ENCODE measurements at regions not wholly inside any gene's neighbourhood (a gene's known extent, or its start where the extent isn't known, plus 50 kb on each side); places are given as distances from the start of the nearest gene placed in this dataset.
"Not testable (repeated sequence)": the region's sequence is repeated elsewhere in the genome, so short reads cannot be mapped to it uniquely, and the experiment has no call there.

DNA sequence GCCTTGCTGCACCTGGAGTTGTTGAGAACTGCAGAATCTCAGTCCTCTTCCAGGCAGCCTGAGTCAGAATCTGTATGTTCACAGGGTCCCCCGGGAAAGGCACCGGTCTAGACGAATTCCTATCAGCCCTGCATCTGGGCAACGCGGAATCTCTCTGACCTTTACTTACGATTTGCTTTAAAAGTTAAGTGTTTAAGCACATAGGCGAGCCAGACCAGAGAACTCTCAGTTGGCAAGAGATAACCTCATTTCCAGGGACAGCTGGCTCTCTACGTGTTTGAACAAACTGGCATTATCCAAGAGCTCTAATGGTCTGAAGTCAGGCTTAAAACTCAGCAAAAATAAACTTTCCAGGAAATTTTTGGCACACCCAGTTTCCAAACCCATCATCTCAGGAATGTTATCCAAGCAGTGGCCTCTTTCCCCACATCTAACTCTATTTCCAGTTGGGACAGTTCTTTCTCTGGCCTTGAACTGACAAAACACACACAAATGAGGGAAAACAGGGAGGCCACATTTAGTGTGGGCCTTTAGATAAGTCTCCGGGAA is 53.4 kb downstream of the HES1 start:
- no peak overlapping the region for H3K9ac ChIP-seq (ENCODE audit: low read length)
- H3K4me3 ChIP-seq (ENCODE audit: low read length) = no peak overlapping the region
- H3K4me1 ChIP-seq (ENCODE audit: control insufficient read depth, insufficient read depth, low read length) = peaks cover 7% of the 10 kb centered on the region
- no peaks in the 10 kb centered on the region for H3K36me3 ChIP-seq (ENCODE audit: control insufficient read depth, insufficient read depth, low read length, severe bottlenecking)
- DNase-seq (ENCODE audit: low read depth) = peak; percentile 10
- H3K27me3 ChIP-seq (replicated peaks; ENCODE audit: control insufficient read depth, insufficient read depth, low read length) = peaks cover 13% of the 10 kb centered on the region
- H3K9me3 ChIP-seq (ENCODE audit: control insufficient read depth, low read length) = no peaks in the 10 kb centered on the region

DNA sequence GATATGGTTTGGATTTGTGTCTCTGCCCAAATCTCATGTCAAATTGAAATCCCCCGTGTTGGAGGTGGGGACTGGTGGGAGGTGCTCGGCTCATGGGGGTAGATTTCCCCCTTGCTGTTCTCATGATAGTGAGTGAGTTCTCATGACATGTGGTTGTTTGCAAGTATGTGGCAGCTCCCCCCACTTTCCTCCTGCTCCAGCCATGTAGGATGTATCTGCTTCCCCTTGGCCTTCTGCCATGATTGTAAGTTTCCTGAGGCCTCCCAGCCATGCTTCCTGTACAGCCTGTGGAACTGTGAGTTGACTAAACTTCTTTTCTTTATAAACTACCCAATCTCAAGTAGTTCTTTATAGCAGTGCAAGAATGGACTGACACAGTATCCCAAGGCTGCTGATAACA is 55.9 kb downstream of the HES1 start:
- peaks cover 20% of the 10 kb centered on the region for H3K27me3 ChIP-seq (replicated peaks; ENCODE audit: control insufficient read depth, insufficient read depth, low read length)
- not testable (repeated sequence) for H3K9ac ChIP-seq (ENCODE audit: low read length); H3K36me3 ChIP-seq (ENCODE audit: control insufficient read depth, insufficient read depth, low read length, severe bottlenecking); H3K4me1 ChIP-seq (ENCODE audit: control insufficient read depth, insufficient read depth, low read length); H3K4me3 ChIP-seq (ENCODE audit: low read length); DNase-seq (ENCODE audit: low read depth); H3K9me3 ChIP-seq (ENCODE audit: control insufficient read depth, low read length)

GRCh38 chr3:194194051-194194756 is 58.3 kb downstream of the HES1 start:
- DNase-seq (ENCODE audit: low read depth) = no peak
- H3K27me3 ChIP-seq (replicated peaks; ENCODE audit: control insufficient read depth, insufficient read depth, low read length) = peaks cover 36% of the 10 kb centered on the region

DNA sequence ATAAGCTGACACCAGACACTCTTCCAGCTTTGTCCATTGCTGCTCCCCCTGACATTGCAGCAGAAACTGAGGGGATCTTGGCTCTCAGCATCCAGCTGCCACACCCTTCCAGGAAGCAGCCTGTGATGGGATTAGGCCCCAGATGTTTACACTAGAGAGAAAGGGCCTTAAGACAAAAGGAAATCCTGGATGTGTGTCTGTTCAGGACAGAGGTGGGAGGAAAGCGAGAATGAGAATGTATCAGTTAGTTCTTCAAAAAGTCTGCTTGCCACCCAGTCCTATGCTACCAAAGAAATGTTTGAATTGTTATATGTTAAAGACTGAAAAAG is 58.8 kb downstream of the HES1 start:
- Histone ChIP-seq H3K27me3 (replicated peaks; ENCODE audit: control insufficient read depth, insufficient read depth, low read length) (peaks cover 41% of the 10 kb centered on the region), H3K4me3 (ENCODE audit: low read length) (no peak overlapping the region), H3K36me3 (ENCODE audit: control insufficient read depth, insufficient read depth, low read length, severe bottlenecking) (no peaks in the 10 kb centered on the region), H3K4me1 (ENCODE audit: control insufficient read depth, insufficient read depth, low read length) (peaks cover under 1% of the 10 kb centered on the region), H3K9ac (ENCODE audit: low read length) (no peak overlapping the region), H3K9me3 (ENCODE audit: control insufficient read depth, low read length) (no peaks in the 10 kb centered on the region)
- DNase-seq (ENCODE audit: low read depth) = no peak

More at GRCh38 chr3:194194051-194194756, 58.3 kb downstream of the HES1 start:
- no peaks in the 10 kb centered on the region for H3K9me3 ChIP-seq (ENCODE audit: control insufficient read depth, low read length)
- H3K36me3 ChIP-seq (ENCODE audit: control insufficient read depth, insufficient read depth, low read length, severe bottlenecking) = no peaks in the 10 kb centered on the region
- H3K4me1 ChIP-seq (ENCODE audit: control insufficient read depth, insufficient read depth, low read length) = peaks cover 4% of the 10 kb centered on the region
- H3K9ac ChIP-seq (ENCODE audit: low read length) = no peak overlapping the region
- no peak overlapping the region for H3K4me3 ChIP-seq (ENCODE audit: low read length)

DNA sequence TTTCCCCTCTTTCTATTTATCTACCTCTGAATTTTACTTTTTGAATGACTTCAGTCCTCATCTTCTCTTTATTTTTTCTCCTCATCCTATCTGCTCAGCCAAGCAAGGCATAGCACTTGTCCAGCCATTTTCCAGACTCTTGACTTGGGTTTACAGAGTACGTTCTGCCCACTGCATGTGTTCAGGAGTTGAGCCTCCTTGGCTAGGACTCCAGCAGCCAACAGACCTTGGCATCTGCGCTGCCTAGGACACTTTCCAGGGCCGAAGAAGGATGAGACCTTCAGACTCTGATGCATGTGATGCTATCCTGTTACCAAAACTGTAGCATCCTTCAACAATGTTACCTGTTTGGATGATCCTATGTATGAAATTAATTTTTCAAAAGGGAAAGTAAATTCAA is 59.7 kb downstream of the HES1 start:
- Histone ChIP-seq H3K4me1 (ENCODE audit: control insufficient read depth, insufficient read depth, low read length) (no peaks in the 10 kb centered on the region), H3K4me3 (ENCODE audit: low read length) (no peak overlapping the region), H3K9ac (ENCODE audit: low read length) (no peak overlapping the region), H3K27me3 (replicated peaks; ENCODE audit: control insufficient read depth, insufficient read depth, low read length) (peaks cover 42% of the 10 kb centered on the region), H3K9me3 (ENCODE audit: control insufficient read depth, low read length) (no peaks in the 10 kb centered on the region), H3K36me3 (ENCODE audit: control insufficient read depth, insufficient read depth, low read length, severe bottlenecking) (no peaks in the 10 kb centered on the region)
- DNase-seq (ENCODE audit: low read depth) = no peak

DNA sequence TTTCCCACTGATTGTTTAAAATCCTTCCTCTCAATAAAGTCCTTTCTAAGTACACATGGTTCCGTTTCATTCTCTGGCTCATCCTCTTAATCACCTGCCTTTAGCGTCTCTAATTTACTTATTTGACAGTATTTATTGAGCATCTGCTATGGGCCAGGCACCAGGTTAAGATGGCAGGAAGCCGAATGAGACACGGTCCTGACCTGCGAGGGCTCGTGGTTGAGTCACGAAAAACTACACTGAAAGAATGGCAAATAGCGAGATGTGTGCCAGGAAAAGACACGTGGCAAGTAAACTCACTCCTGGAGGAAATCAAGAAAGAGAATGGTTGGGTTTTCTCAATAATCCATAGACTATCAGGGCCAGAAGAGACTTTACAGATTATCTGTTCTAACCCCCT is 60.9 kb downstream of the HES1 start:
- Histone ChIP-seq H3K27me3 (replicated peaks; ENCODE audit: control insufficient read depth, insufficient read depth, low read length) (peaks cover 42% of the 10 kb centered on the region), H3K9me3 (ENCODE audit: control insufficient read depth, low read length) (no peaks in the 10 kb centered on the region), H3K4me1 (ENCODE audit: control insufficient read depth, insufficient read depth, low read length) (no peaks in the 10 kb centered on the region), H3K4me3 (ENCODE audit: low read length) (no peak overlapping the region), H3K36me3 (ENCODE audit: control insufficient read depth, insufficient read depth, low read length, severe bottlenecking) (no peaks in the 10 kb centered on the region), H3K9ac (ENCODE audit: low read length) (no peak overlapping the region)
- DNase-seq (ENCODE audit: low read depth) = no peak

DNA sequence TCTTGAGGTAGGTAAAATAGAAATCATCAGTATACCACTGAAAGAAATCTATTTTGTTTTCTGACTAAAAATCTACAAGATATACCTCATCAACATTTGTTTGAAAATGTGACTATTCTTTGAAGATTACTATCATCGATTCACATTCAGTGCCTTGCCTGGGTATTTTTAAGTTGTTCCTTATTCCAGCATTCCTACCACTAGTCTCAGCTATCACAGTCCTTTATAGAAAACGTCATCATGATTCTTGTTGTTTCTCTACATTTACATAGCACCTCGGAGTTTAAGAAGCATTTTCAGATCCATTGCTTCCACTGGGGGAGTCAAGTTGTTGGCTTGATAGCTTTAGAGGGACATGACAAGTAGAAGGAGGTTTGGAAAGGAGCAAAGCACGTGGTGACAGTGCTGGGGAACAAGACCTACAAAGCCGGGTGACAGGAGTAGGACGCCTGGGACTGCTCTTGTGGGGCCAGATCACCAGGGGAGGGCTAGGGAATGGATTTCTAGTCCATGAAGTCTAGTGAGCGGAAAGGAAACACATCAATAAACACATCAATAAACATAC is 61.5 kb downstream of the HES1 start:
- peaks cover 42% of the 10 kb centered on the region for H3K27me3 ChIP-seq (replicated peaks; ENCODE audit: control insufficient read depth, insufficient read depth, low read length)
- H3K4me1 ChIP-seq (ENCODE audit: control insufficient read depth, insufficient read depth, low read length) = no peaks in the 10 kb centered on the region
- H3K9ac ChIP-seq (ENCODE audit: low read length) = no peak overlapping the region
- H3K4me3 ChIP-seq (ENCODE audit: low read length) = no peak overlapping the region
- H3K9me3 ChIP-seq (ENCODE audit: control insufficient read depth, low read length) = no peaks in the 10 kb centered on the region
- no peaks in the 10 kb centered on the region for H3K36me3 ChIP-seq (ENCODE audit: control insufficient read depth, insufficient read depth, low read length, severe bottlenecking)
- no peak for DNase-seq (ENCODE audit: low read depth)

DNA sequence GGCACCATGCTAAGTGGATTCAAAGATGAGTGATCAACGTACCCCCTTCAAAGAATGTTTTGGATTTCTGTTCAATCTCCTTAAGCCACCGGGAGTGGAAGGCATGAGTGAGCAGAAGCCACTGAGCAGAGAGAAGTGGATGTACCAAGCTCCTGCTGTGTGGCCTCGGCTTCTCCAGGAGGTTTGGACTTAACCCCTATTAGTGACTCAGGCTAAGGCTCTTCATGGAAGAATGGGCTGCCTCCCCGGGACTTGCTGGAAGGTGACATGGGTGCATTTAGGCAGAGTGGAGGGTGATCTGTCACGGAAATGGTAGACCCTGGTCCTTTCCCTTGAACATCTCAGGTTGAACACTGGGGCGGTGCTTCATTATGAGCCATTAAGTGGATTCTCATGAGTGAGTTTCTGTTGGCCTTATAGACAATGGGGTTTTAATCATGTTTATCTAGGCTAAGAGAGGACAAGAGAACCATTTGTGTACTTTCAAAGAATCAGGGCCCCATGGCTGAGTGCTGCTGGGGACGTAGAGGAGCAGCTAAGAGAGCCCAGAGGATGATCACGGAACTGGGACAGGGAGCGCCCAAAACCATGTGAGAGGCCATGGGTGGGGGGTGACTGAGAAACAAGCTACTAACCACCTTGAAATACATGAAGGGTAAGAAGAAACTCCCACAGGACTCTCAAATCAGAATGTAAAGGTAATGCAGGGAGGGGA is 62.2 kb downstream of the HES1 start:
- Histone ChIP-seq H3K9ac (ENCODE audit: low read length) (no peak overlapping the region), H3K4me3 (ENCODE audit: low read length) (no peak overlapping the region), H3K27me3 (replicated peaks; ENCODE audit: control insufficient read depth, insufficient read depth, low read length) (peaks cover 48% of the 10 kb centered on the region), H3K36me3 (ENCODE audit: control insufficient read depth, insufficient read depth, low read length, severe bottlenecking) (no peaks in the 10 kb centered on the region), H3K9me3 (ENCODE audit: control insufficient read depth, low read length) (no peaks in the 10 kb centered on the region), H3K4me1 (ENCODE audit: control insufficient read depth, insufficient read depth, low read length) (no peaks in the 10 kb centered on the region)
- no peak for DNase-seq (ENCODE audit: low read depth)

DNA sequence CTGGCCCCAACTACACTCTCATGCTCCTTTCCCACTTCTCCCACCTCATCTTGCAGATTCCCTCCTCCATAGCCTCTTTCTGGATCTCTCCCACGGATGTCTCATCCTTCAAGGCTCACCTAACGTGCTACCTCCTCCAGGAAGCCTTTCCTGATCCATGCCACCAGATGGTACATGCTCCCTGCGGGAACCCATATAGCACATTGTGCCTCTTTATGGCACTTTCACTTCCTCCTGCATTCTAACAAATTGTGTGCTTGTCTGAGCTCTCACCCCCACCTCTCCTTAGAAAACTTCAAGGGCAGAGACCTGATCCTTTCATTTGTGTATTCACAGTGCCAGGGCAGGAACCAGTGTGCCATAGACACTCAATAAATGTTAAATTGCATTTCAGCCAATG is 63.0 kb downstream of the HES1 start:
- no peaks in the 10 kb centered on the region for H3K36me3 ChIP-seq (ENCODE audit: control insufficient read depth, insufficient read depth, low read length, severe bottlenecking)
- no peaks in the 10 kb centered on the region for H3K4me1 ChIP-seq (ENCODE audit: control insufficient read depth, insufficient read depth, low read length)
- peaks cover 56% of the 10 kb centered on the region for H3K27me3 ChIP-seq (replicated peaks; ENCODE audit: control insufficient read depth, insufficient read depth, low read length)
- no peak overlapping the region for H3K9ac ChIP-seq (ENCODE audit: low read length)
- H3K9me3 ChIP-seq (ENCODE audit: control insufficient read depth, low read length) = no peaks in the 10 kb centered on the region
- no peak for DNase-seq (ENCODE audit: low read depth)
- H3K4me3 ChIP-seq (ENCODE audit: low read length) = no peak overlapping the region

- Histone ChIP-seq H3K4me3 (ENCODE audit: low read length) (no peak overlapping the region), H3K4me1 (ENCODE audit: control insufficient read depth, insufficient read depth, low read length) (no peaks in the 10 kb centered on the region), H3K27me3 (replicated peaks; ENCODE audit: control insufficient read depth, insufficient read depth, low read length) (peaks cover 55% of the 10 kb centered on the region), H3K9me3 (ENCODE audit: control insufficient read depth, low read length) (no peaks in the 10 kb centered on the region), H3K9ac (ENCODE audit: low read length) (no peak overlapping the region), H3K36me3 (ENCODE audit: control insufficient read depth, insufficient read depth, low read length, severe bottlenecking) (no peaks in the 10 kb centered on the region)
- no peak for DNase-seq (ENCODE audit: low read depth)
These were observed 64.6 kb downstream of the HES1 start for GRCh38 chr3:194200422-194201081.

Measured in adipocyte (in vitro differentiated cells).